ENCODE measurements at regions not wholly inside any gene's neighbourhood (a gene's known extent, or its start where the extent isn't known, plus 50 kb on each side); places are given as distances from the start of the nearest gene placed in this dataset.

GRCh38 chr12:107891967-107892366, 117.5 kb downstream of the ASCL4 start:
- DNase-seq (ENCODE audit: low read depth): peak; percentile 20

- DNase-seq (ENCODE audit: low read depth): no peak
These were observed 120.1 kb downstream of the ASCL4 start for GRCh38 chr12:107894589-107894988.

GRCh38 chr12:107895966-107896365, 121.5 kb downstream of the ASCL4 start:
- DNase-seq (ENCODE audit: low read depth): no peak

GRCh38 chr12:107900588-107900987, 126.1 kb downstream of the ASCL4 start:
- no peak for DNase-seq (ENCODE audit: low read depth)

GRCh38 chr12:107903341-107904061, 129.0 kb downstream of the ASCL4 start:
- no peak for DNase-seq (ENCODE audit: low read depth)

- no peak for DNase-seq (ENCODE audit: low read depth)
These were observed 132.2 kb downstream of the ASCL4 start for GRCh38 chr12:107906707-107907106.

GRCh38 chr12:107912421-107913004, 138.0 kb downstream of the ASCL4 start:
- DNase-seq (ENCODE audit: low read depth): peak; percentile 6

GRCh38 chr12:107914460-107914977, 140.0 kb downstream of the ASCL4 start:
- no peak for DNase-seq (ENCODE audit: low read depth)

GRCh38 chr12:107917912-107918800, 143.7 kb downstream of the ASCL4 start:
- DNase-seq (ENCODE audit: low read depth): no peak

GRCh38 chr12:107921062-107921461, 146.6 kb downstream of the ASCL4 start:
- no peak for DNase-seq (ENCODE audit: low read depth)

- no peak for DNase-seq (ENCODE audit: low read depth)
These were observed 150.6 kb downstream of the ASCL4 start for GRCh38 chr12:107925125-107925524.

GRCh38 chr12:107929436-107929835, 154.9 kb downstream of the ASCL4 start:
- DNase-seq (ENCODE audit: low read depth): peak; percentile 14

GRCh38 chr12:107931761-107932160, 157.3 kb downstream of the ASCL4 start:
- no peak for DNase-seq (ENCODE audit: low read depth)

GRCh38 chr12:107938446-107938845, 163.9 kb downstream of the ASCL4 start:
- DNase-seq (ENCODE audit: low read depth): no peak

- DNase-seq (ENCODE audit: low read depth): no peak
These were observed 174.0 kb downstream of the ASCL4 start for GRCh38 chr12:107948391-107948945.

- DNase-seq (ENCODE audit: low read depth): no peak
These were observed 176.5 kb downstream of the ASCL4 start for GRCh38 chr12:107951024-107951423.

- DNase-seq (ENCODE audit: low read depth): no peak
These were observed 173.0 kb upstream of the WSCD2 start for GRCh38 chr12:107955966-107956643.

- no peak for DNase-seq (ENCODE audit: low read depth)
These were observed 171.6 kb upstream of the WSCD2 start for GRCh38 chr12:107957459-107957858.

- DNase-seq (ENCODE audit: low read depth): no peak
These were observed 165.5 kb upstream of the WSCD2 start for GRCh38 chr12:107963635-107964034.

GRCh38 chr12:107967170-107967569, 161.9 kb upstream of the WSCD2 start:
- no peak for DNase-seq (ENCODE audit: low read depth)

- no peak for DNase-seq (ENCODE audit: low read depth)
These were observed 155.1 kb upstream of the WSCD2 start for GRCh38 chr12:107973950-107974349.

- no peak for DNase-seq (ENCODE audit: low read depth)
These were observed 152.8 kb upstream of the WSCD2 start for GRCh38 chr12:107976331-107976730.

Data from amniotic epithelial cell (primary cell).